ENCODE measurements at regions not wholly inside any gene's neighbourhood (a gene's known extent, or its start where the extent isn't known, plus 50 kb on each side); places are given as distances from the start of the nearest gene placed in this dataset.

- TF ChIP-seq CTCF (IDR thresholded peaks at IDR 0.05) (no peak), TCF7 (CRISPR knock-in tag; IDR thresholded peaks at IDR 0.05; ENCODE audit: low read depth) (no peak), CREB1 (CRISPR knock-in tag; IDR thresholded peaks at IDR 0.05) (no peak)
These were observed 266.0 kb upstream of the ARRDC4 start for GRCh38 chr15:97694456-97694855.

Measured in WTC11 (cell line).